ENCODE measurements at regions not wholly inside any gene's neighbourhood (a gene's known extent, or its start where the extent isn't known, plus 50 kb on each side); places are given as distances from the start of the nearest gene placed in this dataset.
A peak's percentile ranks its signal among the peaks of the same experiment; 100 is the strongest.

DNA sequence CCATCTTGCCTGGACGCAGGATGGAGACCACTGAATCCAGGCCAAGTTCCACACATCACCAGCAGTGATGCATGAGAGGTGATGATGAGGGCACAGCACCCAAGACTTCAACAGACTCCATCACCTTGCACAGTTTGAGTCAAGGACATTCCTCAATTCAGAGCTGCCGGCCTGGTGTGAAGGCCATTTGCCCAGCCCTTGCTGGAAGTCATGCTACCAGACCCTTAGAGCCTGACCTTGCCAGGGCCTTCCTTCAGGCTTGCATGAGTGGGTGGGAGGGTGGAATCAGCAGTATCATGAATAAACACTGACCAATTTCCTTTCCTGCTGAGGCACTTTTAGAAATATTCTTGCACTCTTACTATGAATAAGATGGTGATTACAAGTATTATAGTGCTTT lies 130.2 kb upstream of the SSTR4 start:
- no peak overlapping the region for H3K9ac ChIP-seq
- 9 to 16% methylated on average over 2 of the region's 2 CpGs for WGBS, 2 experiments (ENCODE audit: low coverage in 1 of 2, low lambda C conversion rate in 2 of 2, missing lambda C conversion rate in 2 of 2)
- no peaks in the 10 kb centered on the region for H3K36me3 ChIP-seq (ENCODE audit: low read depth)
- TF ChIP-seq EZH2phosphoT487 (IDR thresholded peaks at IDR 0.05; ENCODE audit: insufficient read depth, low read depth), result no peak
- TF ChIP-seq EZH2 (IDR thresholded peaks at IDR 0.05; ENCODE audit: insufficient read depth, poor library complexity, severe bottlenecking), result no peak
- peak overlapping the region; percentile 20; the same call in 1 of the 2 replicates for H3K4me3 ChIP-seq
- H3K4me1 ChIP-seq (ENCODE audit: insufficient read depth), result peaks cover 16% of the 10 kb centered on the region
- in situ Hi-C loops (cut with MboI), result no loop called here
- peaks cover 5% of the 10 kb centered on the region for H3K9me3 ChIP-seq (ENCODE audit: low read depth)
- peaks cover 16% of the 10 kb centered on the region for H3F3A ChIP-seq (ENCODE audit: insufficient read depth)
- no peaks in the 10 kb centered on the region for H3K79me2 ChIP-seq (ENCODE audit: insufficient read depth)
- H3K27ac ChIP-seq, result peak overlapping the region; percentile 11; the same call in 1 of the 2 replicates
- peak overlapping the region; percentile 44 for H3K4me2 ChIP-seq (ENCODE audit: unreplicated experiment)
- no peaks in the 10 kb centered on the region for H4K20me1 ChIP-seq (ENCODE audit: insufficient read depth)
- H3K27me3 ChIP-seq (replicated peaks; ENCODE audit: insufficient read depth), result peaks cover 18% of the 10 kb centered on the region
- peak; percentile 33 for DNase-seq
- H2AFZ ChIP-seq, result no peak overlapping the region
- no peaks in the 10 kb centered on the region for H3K9me2 ChIP-seq (ENCODE audit: insufficient read depth)

DNA sequence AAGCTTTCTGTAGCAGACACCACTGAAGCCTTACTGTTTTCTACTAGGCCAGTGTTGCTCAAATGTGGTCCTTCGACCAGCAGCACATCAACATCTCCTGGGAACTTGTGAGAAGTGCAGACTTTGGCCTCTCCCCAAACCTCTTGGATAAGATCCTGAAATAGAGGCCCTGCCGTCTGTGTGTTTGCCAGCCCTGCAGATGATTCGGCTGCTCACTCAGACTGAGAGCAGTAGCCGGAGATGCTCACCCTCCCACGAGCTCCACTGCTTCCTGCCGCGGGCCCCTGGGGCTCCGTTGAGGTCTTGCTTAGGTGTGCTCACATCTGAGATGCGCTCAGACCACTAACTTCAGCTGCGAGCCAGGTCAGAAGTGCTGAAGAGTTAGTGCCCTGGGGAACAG lies 129.5 kb upstream of the SSTR4 start:
- DNase-seq, result peak; percentile 84
- Histone ChIP-seq H3K9ac (no peak overlapping the region), H3K4me1 (ENCODE audit: insufficient read depth) (peaks cover 16% of the 10 kb centered on the region), H4K20me1 (ENCODE audit: insufficient read depth) (no peaks in the 10 kb centered on the region), H3K9me3 (ENCODE audit: low read depth) (peaks cover 5% of the 10 kb centered on the region), H3K4me3 (peak overlapping the region; percentile 20; the same call in 1 of the 2 replicates), H2AFZ (no peak overlapping the region), H3K27ac (peak overlapping the region; percentile 11; the same call in 1 of the 2 replicates), H3K79me2 (ENCODE audit: insufficient read depth) (no peaks in the 10 kb centered on the region), H3K27me3 (replicated peaks; ENCODE audit: insufficient read depth) (peaks cover 23% of the 10 kb centered on the region), H3K4me2 (ENCODE audit: unreplicated experiment) (peak overlapping the region; percentile 44), H3K36me3 (ENCODE audit: low read depth) (no peaks in the 10 kb centered on the region), H3K9me2 (ENCODE audit: insufficient read depth) (no peaks in the 10 kb centered on the region), H3F3A (ENCODE audit: insufficient read depth) (peaks cover 16% of the 10 kb centered on the region)
- in situ Hi-C loops (cut with MboI), result no loop called here
- no peak for TF ChIP-seq EZH2phosphoT487 (IDR thresholded peaks at IDR 0.05; ENCODE audit: insufficient read depth, low read depth)
- WGBS, 2 experiments (ENCODE audit: low coverage in 1 of 2, low lambda C conversion rate in 2 of 2, missing lambda C conversion rate in 2 of 2), result 10 to 15% methylated on average over 10 of the region's 10 CpGs

- H3K27me3 ChIP-seq (replicated peaks; ENCODE audit: insufficient read depth), result peaks cover 40% of the 10 kb centered on the region
- no peak overlapping the region for H3K9ac ChIP-seq
- peaks cover 16% of the 10 kb centered on the region for H3K4me1 ChIP-seq (ENCODE audit: insufficient read depth)
- H3K36me3 ChIP-seq (ENCODE audit: low read depth), result no peaks in the 10 kb centered on the region
- 81 to 92% methylated on average over 3 of the region's 3 CpGs for WGBS, 2 experiments (ENCODE audit: low coverage in 1 of 2, low lambda C conversion rate in 2 of 2, missing lambda C conversion rate in 2 of 2)
- no peak overlapping the region for H3K4me2 ChIP-seq (ENCODE audit: unreplicated experiment)
- H3F3A ChIP-seq (ENCODE audit: insufficient read depth), result peaks cover 16% of the 10 kb centered on the region
- no peak for DNase-seq
- H3K9me2 ChIP-seq (ENCODE audit: insufficient read depth), result no peaks in the 10 kb centered on the region
- no peak overlapping the region for H3K4me3 ChIP-seq
- H2AFZ ChIP-seq, result no peak overlapping the region
- H3K79me2 ChIP-seq (ENCODE audit: insufficient read depth), result no peaks in the 10 kb centered on the region
- no peak overlapping the region for H3K27ac ChIP-seq
- TF ChIP-seq EZH2phosphoT487 (IDR thresholded peaks at IDR 0.05; ENCODE audit: insufficient read depth, low read depth), result no peak
- TF ChIP-seq EZH2 (IDR thresholded peaks at IDR 0.05; ENCODE audit: insufficient read depth, poor library complexity, severe bottlenecking), result no peak
- in situ Hi-C loops (cut with MboI), result no loop called here
- no peaks in the 10 kb centered on the region for H4K20me1 ChIP-seq (ENCODE audit: insufficient read depth)
- no peaks in the 10 kb centered on the region for H3K9me3 ChIP-seq (ENCODE audit: low read depth)
These were observed 126.7 kb upstream of the SSTR4 start for GRCh38 chr20:22908437-22908836.

DNA sequence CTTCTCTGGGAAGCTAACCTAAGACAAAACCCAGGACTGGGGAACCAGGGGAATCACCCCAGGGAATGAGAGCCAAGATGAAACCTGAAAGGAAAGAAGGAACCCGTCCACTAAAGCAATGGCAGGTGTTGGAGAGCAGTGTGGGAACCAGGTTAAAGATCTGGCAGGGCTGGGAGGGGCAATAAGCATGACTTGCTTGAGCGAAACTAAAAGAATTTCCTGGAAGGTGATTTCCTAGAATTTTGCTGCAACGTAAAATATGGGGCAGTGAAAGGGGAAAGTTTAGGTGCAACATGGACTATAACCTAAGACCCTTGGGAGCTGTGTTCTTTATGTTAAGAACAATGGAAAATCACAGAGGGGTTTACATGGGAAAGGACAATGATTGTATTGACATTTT lies 126.2 kb upstream of the SSTR4 start:
- TF ChIP-seq EZH2phosphoT487 (IDR thresholded peaks at IDR 0.05; ENCODE audit: insufficient read depth, low read depth) (no peak), EZH2 (IDR thresholded peaks at IDR 0.05; ENCODE audit: insufficient read depth, poor library complexity, severe bottlenecking) (no peak)
- H3K4me3 ChIP-seq, result no peak overlapping the region
- peaks cover 45% of the 10 kb centered on the region for H3K27me3 ChIP-seq (replicated peaks; ENCODE audit: insufficient read depth)
- WGBS, 2 experiments (ENCODE audit: low coverage in 1 of 2, low lambda C conversion rate in 2 of 2, missing lambda C conversion rate in 2 of 2), result 77 to 88% methylated on average over 3 of the region's 3 CpGs
- H3K4me1 ChIP-seq (ENCODE audit: insufficient read depth), result peaks cover 16% of the 10 kb centered on the region
- H3K9ac ChIP-seq, result no peak overlapping the region
- DNase-seq, result no peak
- H4K20me1 ChIP-seq (ENCODE audit: insufficient read depth), result no peaks in the 10 kb centered on the region
- no peak overlapping the region for H3K27ac ChIP-seq
- H3F3A ChIP-seq (ENCODE audit: insufficient read depth), result peaks cover 16% of the 10 kb centered on the region
- H3K36me3 ChIP-seq (ENCODE audit: low read depth), result no peaks in the 10 kb centered on the region
- in situ Hi-C loops (cut with MboI), result no loop called here
- no peaks in the 10 kb centered on the region for H3K9me3 ChIP-seq (ENCODE audit: low read depth)
- no peaks in the 10 kb centered on the region for H3K79me2 ChIP-seq (ENCODE audit: insufficient read depth)
- no peak overlapping the region for H2AFZ ChIP-seq
- no peak overlapping the region for H3K4me2 ChIP-seq (ENCODE audit: unreplicated experiment)
- no peaks in the 10 kb centered on the region for H3K9me2 ChIP-seq (ENCODE audit: insufficient read depth)

DNA sequence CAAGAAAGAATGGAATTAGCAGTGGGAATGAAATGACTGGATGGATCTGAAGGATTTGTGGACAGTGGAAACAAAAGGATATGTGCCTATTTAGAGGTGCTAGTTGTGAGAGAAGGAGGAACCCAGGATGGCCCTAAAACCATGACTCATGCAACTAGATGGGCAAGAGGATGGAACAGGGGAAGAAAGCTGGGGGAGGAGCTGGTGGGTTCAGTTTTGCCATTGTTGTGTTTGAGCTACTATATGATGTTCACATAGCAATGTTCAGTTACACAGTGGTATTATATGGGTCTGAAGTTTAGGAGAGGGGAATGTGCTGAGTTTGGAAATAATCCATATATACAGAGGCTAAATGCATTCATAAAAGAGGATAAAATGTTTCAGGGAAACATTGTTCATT lies 125.7 kb upstream of the SSTR4 start:
- no peak for DNase-seq
- Histone ChIP-seq H3K36me3 (ENCODE audit: low read depth) (no peaks in the 10 kb centered on the region), H3K9ac (no peak overlapping the region), H3K79me2 (ENCODE audit: insufficient read depth) (no peaks in the 10 kb centered on the region), H3F3A (ENCODE audit: insufficient read depth) (peaks cover 11% of the 10 kb centered on the region), H2AFZ (no peak overlapping the region), H3K4me3 (no peak overlapping the region), H3K4me1 (ENCODE audit: insufficient read depth) (peaks cover 11% of the 10 kb centered on the region), H3K9me3 (ENCODE audit: low read depth) (no peaks in the 10 kb centered on the region), H3K9me2 (ENCODE audit: insufficient read depth) (no peaks in the 10 kb centered on the region), H3K4me2 (ENCODE audit: unreplicated experiment) (no peak overlapping the region), H3K27me3 (replicated peaks; ENCODE audit: insufficient read depth) (peaks cover 50% of the 10 kb centered on the region), H3K27ac (no peak overlapping the region), H4K20me1 (ENCODE audit: insufficient read depth) (no peaks in the 10 kb centered on the region)
- TF ChIP-seq EZH2 (IDR thresholded peaks at IDR 0.05; ENCODE audit: insufficient read depth, poor library complexity, severe bottlenecking), result no peak
- TF ChIP-seq EZH2phosphoT487 (IDR thresholded peaks at IDR 0.05; ENCODE audit: insufficient read depth, low read depth), result no peak
- in situ Hi-C loops (cut with MboI), result no loop called here
